Activated naive CD4-positive, alpha-beta T cell treated with Interleukin-2 at 50 U/mL for 16 hours (primary cell): ENCODE measurements at regions not wholly inside any gene's neighbourhood (a gene's known extent, or its start where the extent isn't known, plus 50 kb on each side); places are given as distances from the start of the nearest gene placed in this dataset.
"Not testable (repeated sequence)": the region's sequence is repeated elsewhere in the genome, so short reads cannot be mapped to it uniquely, and the experiment has no call there.

Experiments
- DNase-seq: peaks from one replicate; pipeline ENCODE4 v3.0.0-alpha.2; 2020

GRCh38 chr5:101458587-101458986 is 555.5 kb upstream of the ST8SIA4 start:
- DNase-seq = no peak

GRCh38 chr5:101455851-101456250 is 552.8 kb upstream of the ST8SIA4 start:
- no peak for DNase-seq

GRCh38 chr5:101455048-101455447 is 552.0 kb upstream of the ST8SIA4 start:
- DNase-seq = no peak

- not testable (repeated sequence) for DNase-seq
These were observed 539.2 kb upstream of the ST8SIA4 start for GRCh38 chr5:101442281-101442680.

- DNase-seq = no peak
These were observed 537.1 kb upstream of the ST8SIA4 start for GRCh38 chr5:101440173-101440572.

GRCh38 chr5:101437351-101437750 is 534.3 kb upstream of the ST8SIA4 start:
- DNase-seq = no peak

- no peak for DNase-seq
These were observed 532.7 kb upstream of the ST8SIA4 start for GRCh38 chr5:101435768-101436167.

- DNase-seq = no peak
These were observed 528.1 kb upstream of the ST8SIA4 start for GRCh38 chr5:101431201-101431600.

GRCh38 chr5:101430551-101430950 is 527.5 kb upstream of the ST8SIA4 start:
- no peak for DNase-seq

GRCh38 chr5:101429241-101429640 is 526.2 kb upstream of the ST8SIA4 start:
- no peak for DNase-seq

- DNase-seq = no peak
These were observed 522.3 kb upstream of the ST8SIA4 start for GRCh38 chr5:101425339-101425859.

- no peak for DNase-seq
These were observed 521.6 kb upstream of the ST8SIA4 start for GRCh38 chr5:101424530-101425175.

- no peak for DNase-seq
These were observed 515.6 kb upstream of the ST8SIA4 start for GRCh38 chr5:101418713-101419118.

GRCh38 chr5:101404531-101404930 is 501.4 kb upstream of the ST8SIA4 start:
- no peak for DNase-seq

GRCh38 chr5:101393795-101394450 is 490.8 kb upstream of the ST8SIA4 start:
- DNase-seq = no peak

GRCh38 chr5:101390151-101390908 is 487.2 kb upstream of the ST8SIA4 start:
- no peak for DNase-seq

GRCh38 chr5:101385276-101385675 is 482.2 kb upstream of the ST8SIA4 start:
- DNase-seq = no peak

- DNase-seq = no peak
These were observed 467.1 kb upstream of the ST8SIA4 start for GRCh38 chr5:101370181-101370580.

- no peak for DNase-seq
These were observed 461.4 kb upstream of the ST8SIA4 start for GRCh38 chr5:101364469-101364868.

- no peak for DNase-seq
These were observed 459.0 kb upstream of the ST8SIA4 start for GRCh38 chr5:101362067-101362466.

- no peak for DNase-seq
These were observed 443.8 kb upstream of the ST8SIA4 start for GRCh38 chr5:101346906-101347305.

- no peak for DNase-seq
These were observed 443.4 kb upstream of the ST8SIA4 start for GRCh38 chr5:101346447-101346846.

- DNase-seq = no peak
These were observed 435.1 kb upstream of the ST8SIA4 start for GRCh38 chr5:101338226-101338625.

GRCh38 chr5:101327816-101328215 is 424.7 kb upstream of the ST8SIA4 start:
- no peak for DNase-seq
